SU-DHL-6 (cell line): ENCODE measurements at regions not wholly inside any gene's neighbourhood (a gene's known extent, or its start where the extent isn't known, plus 50 kb on each side); places are given as distances from the start of the nearest gene placed in this dataset.

ENCODE experiments used
- H2AFZ ChIP-seq: fragments of 200-600 bp; sonication (generic); 2 replicates; pipeline ENCODE4 v1.6.1; 2014; ENCODE audit warnings: low read depth, mild to moderate bottlenecking, moderate library complexity, mixed read lengths, antibody characterized with exemption, low read length; ENCODE audit not compliant: severe bottlenecking
- H3F3A ChIP-seq: fragments of 200-600 bp; shearing (Covaris generic); 2 replicates; pipeline ENCODE4 v1.6.0; 2016; ENCODE audit warnings: antibody characterized with exemption, mild to moderate bottlenecking; ENCODE audit not compliant: insufficient read depth
- H3K27ac ChIP-seq: fragments of 200-600 bp; sonication (generic); 2 replicates; pipeline ENCODE4 v1.5.1; 2016; ENCODE audit warnings: low read depth, mild to moderate bottlenecking, low read length, moderate library complexity, mixed read lengths
- H3K27me3 ChIP-seq: fragments of 200-600 bp; sonication (generic), shearing (Covaris generic); 2 replicates; pipeline ENCODE4 v1.6.0; 2014; ENCODE audit warnings: mild to moderate bottlenecking, low read length
- H3K36me3 ChIP-seq: fragments of 200-600 bp; sonication (generic); 2 replicates; pipeline ENCODE4 v1.6.1; 2014; ENCODE audit warnings: mild to moderate bottlenecking, low read length, mixed read lengths
- H3K4me2 ChIP-seq: fragments of 300-600, 200-600 bp; shearing (Covaris generic), sonication (generic); 2 replicates; pipeline ENCODE4 v1.6.0; 2014; ENCODE audit warnings: low read length, low read depth, mild to moderate bottlenecking; ENCODE audit not compliant: poor library complexity, severe bottlenecking
- H3K4me3 ChIP-seq: fragments of 200-600 bp; sonication (generic); 2 replicates; pipeline ENCODE4 v1.5.1; 2014; ENCODE audit warnings: antibody characterized with exemption, low read length, mild to moderate bottlenecking, mixed read lengths; ENCODE audit not compliant: insufficient read depth, poor library complexity, severe bottlenecking
- H3K79me2 ChIP-seq: fragments of 200-600 bp; sonication (generic); 2 replicates; pipeline ENCODE4 v1.6.1; 2014; ENCODE audit warnings: mild to moderate bottlenecking, low read length, moderate library complexity; ENCODE audit not compliant: insufficient read depth
- H3K9ac ChIP-seq: fragments of 200-600 bp; sonication (generic); 2 replicates; pipeline ENCODE4 v1.7.0; 2014; ENCODE audit warnings: mild to moderate bottlenecking, low read length
- H3K9me2 ChIP-seq: fragments of 200-600 bp; sonication (generic); replicated peaks from 2 replicates; pipeline ENCODE4 v1.6.1; 2014; ENCODE audit warnings: low read length; ENCODE audit not compliant: insufficient read depth
- H3K9me3 ChIP-seq: fragments of 200-600 bp; sonication (generic); 2 replicates; pipeline ENCODE4 v1.6.1; 2014; ENCODE audit warnings: low read length, mixed read lengths; ENCODE audit not compliant: insufficient read depth
- H4K20me1 ChIP-seq: fragments of 200-600 bp; sonication (generic); 2 replicates; pipeline ENCODE4 v1.6.1; 2014; ENCODE audit warnings: low read depth, mild to moderate bottlenecking, antibody characterized with exemption, low read length, moderate library complexity, mixed read lengths
- CTCF ChIP-seq: fragments of 200-600 bp; sonication (generic); IDR thresholded peaks from one replicate; pipeline ENCODE4 v1.5.1; 2017; ENCODE audit warnings: antibody characterized with exemption, mild to moderate bottlenecking, low read length, moderate library complexity; ENCODE audit not compliant: insufficient read depth, poor library complexity, severe bottlenecking
- EZH2phosphoT487 ChIP-seq: fragments of 200-600 bp; sonication (generic), shearing (Covaris generic); conservative IDR thresholded peaks from 2 replicates; pipeline ENCODE4 v1.6.1; 2018; ENCODE audit warnings: mild to moderate bottlenecking, antibody characterized with exemption, low read length, moderate library complexity, mixed read lengths

GRCh38 chr12:75960954-75961661 is 70.5 kb downstream of the PHLDA1 start:
- Histone ChIP-seq H3K36me3 (no peaks in the 10 kb centered on the region), H3K9ac (no peak overlapping the region), H2AFZ (no peak overlapping the region), H3K4me3 (no peak overlapping the region), H4K20me1 (no peaks in the 10 kb centered on the region), H3K9me3 (no peaks in the 10 kb centered on the region), H3K27me3 (no peaks in the 10 kb centered on the region), H3K9me2 (no peaks in the 10 kb centered on the region), H3K4me2 (no peak overlapping the region), H3F3A (no peaks in the 10 kb centered on the region), H3K79me2 (no peaks in the 10 kb centered on the region), H3K27ac (no peak overlapping the region)
- TF ChIP-seq EZH2phosphoT487 = no peak
- TF ChIP-seq CTCF = no peak

- Histone ChIP-seq H3F3A (no peaks in the 10 kb centered on the region), H2AFZ (no peak overlapping the region), H3K36me3 (no peaks in the 10 kb centered on the region), H3K4me2 (no peak overlapping the region), H3K27me3 (no peaks in the 10 kb centered on the region), H3K4me3 (no peak overlapping the region), H3K9ac (no peak overlapping the region), H3K79me2 (no peaks in the 10 kb centered on the region), H4K20me1 (no peaks in the 10 kb centered on the region), H3K9me2 (no peaks in the 10 kb centered on the region), H3K27ac (no peak overlapping the region), H3K9me3 (no peaks in the 10 kb centered on the region)
- TF ChIP-seq CTCF = no peak
- no peak for TF ChIP-seq EZH2phosphoT487
These were observed 71.3 kb downstream of the PHLDA1 start for GRCh38 chr12:75960086-75960910.

GRCh38 chr12:75959506-75959905 is 72.1 kb downstream of the PHLDA1 start:
- Histone ChIP-seq H4K20me1 (no peaks in the 10 kb centered on the region), H3K36me3 (no peaks in the 10 kb centered on the region), H3K9me3 (no peaks in the 10 kb centered on the region), H3K9ac (no peak overlapping the region), H2AFZ (no peak overlapping the region), H3K27ac (no peak overlapping the region), H3K27me3 (no peaks in the 10 kb centered on the region), H3K4me3 (no peak overlapping the region), H3K79me2 (no peaks in the 10 kb centered on the region), H3F3A (no peaks in the 10 kb centered on the region), H3K9me2 (no peaks in the 10 kb centered on the region), H3K4me2 (no peak overlapping the region)
- TF ChIP-seq EZH2phosphoT487 (no peak), CTCF (no peak)
